AG08395 (cell line): ENCODE measurements at regions not wholly inside any gene's neighbourhood (a gene's known extent, or its start where the extent isn't known, plus 50 kb on each side); places are given as distances from the start of the nearest gene placed in this dataset.

Experiments used
- DNase-seq: peaks from one replicate; pipeline ENCODE4 v3.0.0; 2012; ENCODE audit warnings: mixed read lengths, low spot score

- no peak for DNase-seq
These were observed 886.5 kb upstream of the FLRT2 start for GRCh38 chr14:84643446-84643845.

GRCh38 chr14:84646786-84647500 is 883.0 kb upstream of the FLRT2 start:
- DNase-seq = no peak

GRCh38 chr14:84655014-84655413 is 874.9 kb upstream of the FLRT2 start:
- DNase-seq = no peak

- DNase-seq = no peak
These were observed 872.0 kb upstream of the FLRT2 start for GRCh38 chr14:84657911-84658310.

GRCh38 chr14:84670796-84671195 is 859.1 kb upstream of the FLRT2 start:
- DNase-seq = no peak

GRCh38 chr14:84671776-84672175 is 858.2 kb upstream of the FLRT2 start:
- DNase-seq = no peak

GRCh38 chr14:84674636-84675035 is 855.3 kb upstream of the FLRT2 start:
- DNase-seq = no peak

- no peak for DNase-seq
These were observed 843.4 kb upstream of the FLRT2 start for GRCh38 chr14:84686550-84686949.

GRCh38 chr14:84688297-84689025 is 841.5 kb upstream of the FLRT2 start:
- DNase-seq = no peak

- no peak for DNase-seq
These were observed 835.8 kb upstream of the FLRT2 start for GRCh38 chr14:84694161-84694560.

- DNase-seq = no peak
These were observed 825.3 kb upstream of the FLRT2 start for GRCh38 chr14:84704601-84705000.

- DNase-seq = no peak
These were observed 822.1 kb upstream of the FLRT2 start for GRCh38 chr14:84707830-84708229.

GRCh38 chr14:84708865-84709264 is 821.1 kb upstream of the FLRT2 start:
- no peak for DNase-seq

GRCh38 chr14:84726471-84726870 is 803.5 kb upstream of the FLRT2 start:
- DNase-seq = no peak

- DNase-seq = no peak
These were observed 780.6 kb upstream of the FLRT2 start for GRCh38 chr14:84749191-84749955.

GRCh38 chr14:84750284-84750683 is 779.7 kb upstream of the FLRT2 start:
- DNase-seq = no peak

- no peak for DNase-seq
These were observed 779.0 kb upstream of the FLRT2 start for GRCh38 chr14:84750763-84751554.

GRCh38 chr14:84751745-84752144 is 778.2 kb upstream of the FLRT2 start:
- DNase-seq = no peak

GRCh38 chr14:84760489-84761126 is 769.3 kb upstream of the FLRT2 start:
- DNase-seq = no peak

GRCh38 chr14:84767434-84767833 is 762.5 kb upstream of the FLRT2 start:
- no peak for DNase-seq

- no peak for DNase-seq
These were observed 759.9 kb upstream of the FLRT2 start for GRCh38 chr14:84770030-84770429.

- DNase-seq = no peak
These were observed 752.6 kb upstream of the FLRT2 start for GRCh38 chr14:84777356-84777755.
